ENCODE measurements at regions not wholly inside any gene's neighbourhood (a gene's known extent, or its start where the extent isn't known, plus 50 kb on each side); places are given as distances from the start of the nearest gene placed in this dataset.

DNA sequence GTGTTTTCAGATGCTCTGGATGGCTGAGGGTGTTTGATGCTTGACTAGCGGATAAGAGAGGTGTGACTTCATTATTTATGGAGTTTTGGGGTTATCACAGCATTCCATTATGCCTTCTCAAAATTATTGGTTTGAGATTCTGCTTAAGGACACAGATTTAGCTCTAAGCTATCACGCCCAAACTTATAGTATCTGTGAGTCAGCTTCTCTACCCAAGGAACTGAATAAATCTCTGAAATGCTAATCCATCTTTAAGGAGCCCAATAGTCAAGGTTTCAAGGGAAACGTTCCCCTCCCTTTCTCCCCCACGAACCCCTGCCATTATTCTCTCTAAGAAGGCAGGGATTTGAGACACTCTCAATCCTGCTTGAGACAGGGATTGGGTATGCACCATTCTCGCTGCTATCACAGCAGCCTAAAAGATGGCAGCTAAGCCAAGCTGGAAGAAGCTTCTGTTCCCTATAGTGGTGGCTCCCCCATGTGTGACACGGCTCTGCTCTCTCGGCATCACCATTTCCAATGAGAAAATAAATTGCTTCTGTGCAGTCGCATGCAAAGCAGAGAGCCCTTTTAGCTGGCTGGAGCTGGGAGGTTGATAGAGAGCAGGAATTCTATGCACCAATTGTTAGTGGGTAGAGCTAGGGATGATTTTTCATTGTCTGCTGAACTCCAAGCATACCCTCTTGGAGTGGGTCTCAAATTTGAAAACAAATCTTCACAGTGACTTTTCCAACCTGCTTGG lies 151.1 kb downstream of the IL20RB start:
- H3K27ac ChIP-seq (ENCODE audit: low read depth in 2 of 2, low read length in 1 of 2) = no peak overlapping the region
- H3K79me2 ChIP-seq (ENCODE audit: insufficient read depth) = no peaks in the 10 kb centered on the region
- no peaks in the 10 kb centered on the region for H3K36me3 ChIP-seq (replicated peaks in 1 of 2; ENCODE audit: control insufficient read depth in 1 of 2, insufficient read depth in 2 of 2, low read length in 1 of 2)
- WGBS (ENCODE audit: low lambda C conversion rate) = 21% methylated on average over 5 of the region's 8 CpGs
- ChIA-PET CTCF (interaction anchor here (0.7 to 4.6 kb wide), 17 partner anchors 7 to 944 kb away, joined by 3 to 75 read pairs (median 10); no protein-coding TSS in a partner anchor), POLR2A (no interaction called here)
- no peaks in the 10 kb centered on the region for H3F3A ChIP-seq (replicated peaks; ENCODE audit: insufficient read depth)
- TF ChIP-seq CHD2 (IDR thresholded peaks at IDR 0.05; ENCODE audit: low read length, partially characterized antibody) (no peak), RCOR1 (IDR thresholded peaks at IDR 0.05; ENCODE audit: low read length) (no peak), USF1 (IDR thresholded peaks at IDR 0.05; ENCODE audit: borderline replicate concordance, low read depth) (no peak)
- no peaks in the 10 kb centered on the region for H4K20me1 ChIP-seq (ENCODE audit: insufficient read depth)
- H3K9me3 ChIP-seq = no peaks in the 10 kb centered on the region
- no peak overlapping the region for H3K4me2 ChIP-seq
- DNase-seq = no peak
- H3K4me3 ChIP-seq (ENCODE audit: low read depth in 2 of 2, low read length in 1 of 2) = no peak overlapping the region
- H2AFZ ChIP-seq (ENCODE audit: low read depth) = no peak overlapping the region
- no peaks in the 10 kb centered on the region for H3K27me3 ChIP-seq (ENCODE audit: insufficient read depth)
- no peaks in the 10 kb centered on the region for H3K4me1 ChIP-seq (ENCODE audit: control insufficient read depth in 1 of 2, insufficient read depth in 2 of 2, low read depth in 1 of 2, low read length in 1 of 2)
- H3K9me2 ChIP-seq = no peaks in the 10 kb centered on the region
- no peak overlapping the region for H3K9ac ChIP-seq

- Histone ChIP-seq H3K4me2 (no peak overlapping the region), H3K27ac (ENCODE audit: low read depth in 2 of 2, low read length in 1 of 2) (no peak overlapping the region), H3K36me3 (replicated peaks in 1 of 2; ENCODE audit: control insufficient read depth in 1 of 2, insufficient read depth in 2 of 2, low read length in 1 of 2) (no peaks in the 10 kb centered on the region), H3K4me1 (ENCODE audit: control insufficient read depth in 1 of 2, insufficient read depth in 2 of 2, low read depth in 1 of 2, low read length in 1 of 2) (no peaks in the 10 kb centered on the region), H3K9me2 (no peaks in the 10 kb centered on the region), H4K20me1 (ENCODE audit: insufficient read depth) (no peaks in the 10 kb centered on the region), H3K4me3 (ENCODE audit: low read depth in 2 of 2, low read length in 1 of 2) (no peak overlapping the region; a peak in 1 of 4 replicates), H3K9me3 (no peaks in the 10 kb centered on the region), H3K27me3 (ENCODE audit: insufficient read depth) (no peaks in the 10 kb centered on the region), H2AFZ (ENCODE audit: low read depth) (no peak overlapping the region), H3F3A (replicated peaks; ENCODE audit: insufficient read depth) (no peaks in the 10 kb centered on the region), H3K79me2 (ENCODE audit: insufficient read depth) (no peaks in the 10 kb centered on the region), H3K9ac (no peak overlapping the region)
- ChIA-PET POLR2A (no interaction called here), CTCF (interaction anchor here (0.7 to 4.6 kb wide), 38 partner anchors 9 to 1009 kb away, joined by 3 to 75 read pairs (median 6); no protein-coding TSS in a partner anchor)
- peak; percentile 28; the same call in 1 of the 2 replicates for TF ChIP-seq GATA2 (CRISPR knock-in tag; IDR thresholded peaks at IDR 0.05)
- TF ChIP-seq, protein P1, sequence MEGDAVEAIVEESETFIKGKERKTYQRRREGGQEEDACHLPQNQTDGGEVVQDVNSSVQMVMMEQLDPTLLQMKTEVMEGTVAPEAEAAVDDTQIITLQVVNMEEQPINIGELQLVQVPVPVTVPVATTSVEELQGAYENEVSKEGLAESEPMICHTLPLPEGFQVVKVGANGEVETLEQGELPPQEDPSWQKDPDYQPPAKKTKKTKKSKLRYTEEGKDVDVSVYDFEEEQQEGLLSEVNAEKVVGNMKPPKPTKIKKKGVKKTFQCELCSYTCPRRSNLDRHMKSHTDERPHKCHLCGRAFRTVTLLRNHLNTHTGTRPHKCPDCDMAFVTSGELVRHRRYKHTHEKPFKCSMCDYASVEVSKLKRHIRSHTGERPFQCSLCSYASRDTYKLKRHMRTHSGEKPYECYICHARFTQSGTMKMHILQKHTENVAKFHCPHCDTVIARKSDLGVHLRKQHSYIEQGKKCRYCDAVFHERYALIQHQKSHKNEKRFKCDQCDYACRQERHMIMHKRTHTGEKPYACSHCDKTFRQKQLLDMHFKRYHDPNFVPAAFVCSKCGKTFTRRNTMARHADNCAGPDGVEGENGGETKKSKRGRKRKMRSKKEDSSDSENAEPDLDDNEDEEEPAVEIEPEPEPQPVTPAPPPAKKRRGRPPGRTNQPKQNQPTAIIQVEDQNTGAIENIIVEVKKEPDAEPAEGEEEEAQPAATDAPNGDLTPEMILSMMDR (IDR thresholded peaks at IDR 0.05) = peak; percentile 66
- TF ChIP-seq JUND (IDR thresholded peaks at IDR 0.05) = no peak
- peak; percentile 27; the same call in 1 of the 2 replicates for TF ChIP-seq RCOR1 (IDR thresholded peaks at IDR 0.05; ENCODE audit: low read length)
- TF ChIP-seq SMC3 (IDR thresholded peaks at IDR 0.05; ENCODE audit: low read depth, low read length) = peak; percentile 46
- TF ChIP-seq RAD21 (IDR thresholded peaks at IDR 0.05; ENCODE audit: low read length) = peak; percentile 79
- no peak for TF ChIP-seq NRF1 (IDR thresholded peaks at IDR 0.05; ENCODE audit: low read depth, low read length)
- TF ChIP-seq SIN3A (IDR thresholded peaks at IDR 0.05; ENCODE audit: borderline replicate concordance, low read depth, low read length) = no peak
- 2% methylated on average over 3 of the region's 3 CpGs for WGBS (ENCODE audit: low lambda C conversion rate)
- peak; percentile 56 for DNase-seq
These were observed 152.7 kb downstream of the IL20RB start for GRCh38 chr3:137110392-137110996.

All from SK-N-SH (cell line).